Fibroblast of mammary gland (primary cell): ENCODE measurements at regions not wholly inside any gene's neighbourhood (a gene's known extent, or its start where the extent isn't known, plus 50 kb on each side); places are given as distances from the start of the nearest gene placed in this dataset.

ENCODE experiments used
- DNase-seq: peaks from one replicate; pipeline ENCODE4 v3.0.0-alpha.2; 2010; ENCODE audit warnings: low read depth
- H3K4me3 ChIP-seq: 2 replicates; pipeline ENCODE4 v1.5.1; 2011; ENCODE audit warnings: low read depth, mild to moderate bottlenecking, low read length, moderate library complexity; ENCODE audit not compliant: control insufficient read depth
- TF ChIP-seq, protein P1 (sequence below): conservative IDR thresholded peaks from 2 replicates; pipeline ENCODE4 v1.5.1; 2011; ENCODE audit warnings: low read depth, low read length, inconsistent platforms; ENCODE audit not compliant: control insufficient read depth, insufficient read depth

DNA sequence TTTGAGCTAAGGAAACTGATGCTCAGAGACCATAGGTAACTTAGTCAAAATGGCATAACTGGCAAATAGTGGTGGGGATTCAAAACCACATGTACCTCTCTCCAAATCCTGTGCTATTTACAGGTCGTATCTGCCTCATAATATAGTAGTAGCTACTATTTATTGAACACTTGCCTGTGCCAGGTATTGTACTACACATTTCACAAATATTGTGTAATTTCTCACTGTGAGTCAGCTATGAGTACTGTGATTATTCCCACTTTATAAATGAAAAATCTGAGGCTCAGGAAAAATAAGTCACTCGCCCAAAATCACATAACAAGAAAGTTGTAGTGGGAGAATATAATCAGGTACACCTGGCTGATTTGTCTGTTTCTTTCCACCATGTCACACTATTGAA lies 199.8 kb upstream of the FAT3 start:
- no peak overlapping the region for H3K4me3 ChIP-seq
- TF ChIP-seq, protein P1, sequence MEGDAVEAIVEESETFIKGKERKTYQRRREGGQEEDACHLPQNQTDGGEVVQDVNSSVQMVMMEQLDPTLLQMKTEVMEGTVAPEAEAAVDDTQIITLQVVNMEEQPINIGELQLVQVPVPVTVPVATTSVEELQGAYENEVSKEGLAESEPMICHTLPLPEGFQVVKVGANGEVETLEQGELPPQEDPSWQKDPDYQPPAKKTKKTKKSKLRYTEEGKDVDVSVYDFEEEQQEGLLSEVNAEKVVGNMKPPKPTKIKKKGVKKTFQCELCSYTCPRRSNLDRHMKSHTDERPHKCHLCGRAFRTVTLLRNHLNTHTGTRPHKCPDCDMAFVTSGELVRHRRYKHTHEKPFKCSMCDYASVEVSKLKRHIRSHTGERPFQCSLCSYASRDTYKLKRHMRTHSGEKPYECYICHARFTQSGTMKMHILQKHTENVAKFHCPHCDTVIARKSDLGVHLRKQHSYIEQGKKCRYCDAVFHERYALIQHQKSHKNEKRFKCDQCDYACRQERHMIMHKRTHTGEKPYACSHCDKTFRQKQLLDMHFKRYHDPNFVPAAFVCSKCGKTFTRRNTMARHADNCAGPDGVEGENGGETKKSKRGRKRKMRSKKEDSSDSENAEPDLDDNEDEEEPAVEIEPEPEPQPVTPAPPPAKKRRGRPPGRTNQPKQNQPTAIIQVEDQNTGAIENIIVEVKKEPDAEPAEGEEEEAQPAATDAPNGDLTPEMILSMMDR: no peak
- DNase-seq: no peak

DNA sequence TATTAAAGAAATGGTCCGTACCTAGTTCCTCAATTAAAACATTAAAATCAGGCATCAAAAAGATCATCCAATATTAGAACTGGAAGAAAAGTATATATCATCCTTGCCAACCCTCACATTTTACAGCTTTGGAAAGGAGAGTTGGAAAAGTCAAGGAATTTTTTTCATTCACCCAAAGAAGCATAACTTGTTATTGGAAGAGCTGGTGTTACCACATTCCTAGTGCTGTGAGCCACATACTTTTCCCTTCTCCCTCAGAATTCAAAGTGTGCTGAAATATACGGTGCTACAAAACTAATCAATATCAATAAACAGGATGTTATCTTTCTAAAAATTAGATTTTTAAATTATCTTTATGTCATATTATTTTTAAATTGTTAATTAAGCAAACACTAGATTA lies 202.1 kb upstream of the FAT3 start:
- no peak for DNase-seq
- no peak overlapping the region for H3K4me3 ChIP-seq
- TF ChIP-seq, protein P1: no peak

DNA sequence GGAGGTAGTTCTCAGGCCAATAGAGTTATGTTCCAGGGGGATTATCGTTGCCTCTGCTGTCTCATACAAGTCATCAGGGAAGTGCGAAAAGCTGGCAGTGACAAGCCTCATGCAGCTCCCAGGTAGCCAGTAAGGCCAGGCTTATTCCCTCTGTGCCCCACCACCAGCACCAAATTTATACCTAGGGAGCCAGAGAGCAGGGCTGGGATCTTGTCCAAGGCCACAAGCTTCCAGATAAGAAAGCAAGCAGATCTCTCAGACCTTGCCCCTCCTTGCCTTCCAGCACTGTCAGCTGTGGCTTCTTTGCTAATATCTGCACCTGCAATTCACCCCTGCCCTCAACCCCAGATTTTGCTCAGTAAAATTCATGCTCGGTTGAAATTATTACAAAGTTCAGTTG lies 206.3 kb upstream of the FAT3 start:
- no peak overlapping the region for H3K4me3 ChIP-seq
- TF ChIP-seq, protein P1: no peak
- DNase-seq: no peak

DNA sequence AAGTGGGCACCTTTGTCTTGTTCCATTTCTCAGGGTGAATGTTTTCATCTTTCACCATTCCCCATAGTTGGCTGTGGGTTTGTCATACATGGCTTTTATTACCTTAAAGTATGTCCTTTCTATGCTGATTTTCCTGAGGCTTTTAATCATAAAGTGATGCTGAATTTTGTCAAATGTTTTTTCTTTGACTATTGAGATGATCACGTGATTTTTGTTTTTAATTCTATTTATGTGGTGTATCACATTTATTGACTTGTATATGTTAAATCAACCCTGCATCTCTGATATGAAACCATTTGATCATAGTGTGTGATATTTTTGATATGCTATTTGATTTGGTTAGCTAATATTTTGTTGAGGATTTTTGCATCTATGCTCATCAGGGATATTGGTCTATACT lies 216.4 kb upstream of the FAT3 start:
- no peak overlapping the region for H3K4me3 ChIP-seq
- TF ChIP-seq, protein P1: no peak
- DNase-seq: no peak

DNA sequence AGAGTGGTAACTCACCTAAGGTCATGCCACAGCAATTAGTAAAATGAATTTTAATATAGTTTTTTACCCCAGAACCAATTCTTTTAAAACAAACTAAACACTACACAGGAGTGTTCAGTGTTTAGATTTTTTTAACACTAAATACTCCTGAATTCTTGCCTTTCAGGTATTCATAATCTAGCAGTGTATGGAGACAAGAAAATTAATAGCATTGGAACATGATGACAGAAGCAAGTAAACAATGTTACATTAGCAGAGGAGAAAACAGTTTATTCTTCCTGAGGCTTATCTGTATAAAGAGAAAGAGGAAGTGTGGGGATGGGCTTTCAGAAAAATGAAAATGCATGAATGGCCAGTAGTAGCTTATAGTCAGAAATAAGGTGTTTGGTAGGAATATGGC lies 222.1 kb upstream of the FAT3 start:
- TF ChIP-seq, protein P1: no peak

DNA sequence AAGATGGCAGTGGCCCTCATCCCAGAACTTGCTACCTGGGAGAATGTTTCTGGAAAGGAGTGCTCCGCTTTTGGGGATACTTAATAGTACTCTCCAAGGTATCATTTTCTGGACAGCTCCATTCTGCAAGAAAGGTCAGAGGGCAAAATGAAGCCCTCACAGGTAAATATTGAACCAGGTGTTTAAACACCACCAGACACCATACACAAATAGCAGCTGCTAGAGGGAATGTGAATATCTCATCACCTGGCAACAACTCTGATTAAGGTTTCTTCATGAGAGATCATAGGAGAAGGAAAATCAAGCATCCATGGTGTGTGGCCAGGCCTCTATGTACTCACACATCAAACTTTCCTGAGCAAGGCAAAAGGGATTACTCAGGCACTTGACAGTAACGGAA lies 226.1 kb upstream of the FAT3 start:
- no peak overlapping the region for H3K4me3 ChIP-seq
- no peak for DNase-seq
- TF ChIP-seq, protein P1: no peak

More for the DNA sequence above, 222.1 kb upstream of the FAT3 start:
- no peak for DNase-seq
- H3K4me3 ChIP-seq: no peak overlapping the region

DNA sequence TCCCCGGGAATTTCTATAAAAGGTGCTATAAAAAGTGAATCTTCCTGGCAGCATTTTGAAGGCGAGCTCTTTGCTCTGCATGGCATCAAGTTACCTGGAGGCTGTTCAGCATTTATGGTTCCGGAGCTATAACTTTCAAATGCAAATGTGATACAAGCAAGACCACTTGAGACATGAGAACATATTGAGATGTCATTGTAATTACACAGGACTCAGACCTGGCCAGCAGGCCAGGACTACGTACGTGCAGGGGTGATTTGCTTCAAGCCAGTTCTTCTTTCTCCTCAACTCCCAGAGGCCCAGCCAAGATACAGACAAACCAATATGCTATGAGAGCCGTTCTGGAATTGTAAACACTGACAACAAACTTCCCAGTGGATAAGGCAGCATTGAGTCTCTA lies 227.4 kb upstream of the FAT3 start:
- TF ChIP-seq, protein P1: no peak

More for the DNA sequence above, 227.4 kb upstream of the FAT3 start:
- DNase-seq: no peak
- no peak overlapping the region for H3K4me3 ChIP-seq
